K562 (cell line): ENCODE measurements at regions not wholly inside any gene's neighbourhood (a gene's known extent, or its start where the extent isn't known, plus 50 kb on each side); places are given as distances from the start of the nearest gene placed in this dataset.

Experiments
- ATAC-seq: fragments of 200-7000 bp; cut with Tn5 transposase; 3 replicates; pipeline ENCODE4 v1.9.1; 2020; ENCODE audit warnings: moderate library complexity
- BruUV-seq: library from RNA; stranded (reverse); fragments of 400-500 nt; replicated peaks from 2 replicates; lab custom pipeline; 2021; lab: Mats Ljungman, UMichigan
- CTCF ChIA-PET: fragments of 300-600 bp; formaldehyde crosslinking; extraction: SDS; loops from one replicate; lab custom pipeline; 2021; ENCODE audit warnings: low intra/inter-chr PET ratio; lab: Yijun Ruan, JAX
- POLR2A ChIA-PET: fragments of 300-600, 350-650 bp; sonication (Branson Sonifier 250); formaldehyde crosslinking; extraction: SDS; loops from one replicate; lab custom pipeline; 2021; ENCODE audit warnings: antibody characterized with exemption, inconsistent platforms; lab: Yijun Ruan, JAX
- DNase-seq, 4 experiments: peaks; one replicate each; pipeline versions ENCODE4 v3.0.0 to v3.0.0-alpha.2; 2011 to 2018; ENCODE audit warnings: low spot score in 3 of 4, mixed read lengths in 3 of 4; ENCODE audit errors: extremely low read depth in 1 of 4
- FAIRE-seq: peaks from 2 replicates; lab custom pipeline; 2011; peaks lifted over from hg19 to GRCh38; lab: Jason Lieb, UNC
- H2AFZ ChIP-seq: 2 replicates; pipeline ENCODE4 v1.6.0; 2011; ENCODE audit warnings: low read depth, low read length, control low read depth, inconsistent platforms
- H3K27ac ChIP-seq: fragments of 200-600 bp; 3 replicates; pipeline ENCODE4 v1.8.0; 2011; ENCODE audit warnings: low read depth, mild to moderate bottlenecking, control low read depth, inconsistent platforms, low read length, moderate library complexity, mixed read lengths; ENCODE audit errors: extremely low read depth
- H3K27me3 ChIP-seq, 2 experiments: fragments of 300-600 bp in 1 of 2; 2 replicates in 1 of 2; 3 replicates in 1 of 2; pipeline versions ENCODE4 v1.6.0 to v1.8.0; 2011; ENCODE audit warnings: inconsistent platforms in 2 of 2, low read length in 2 of 2, mild to moderate bottlenecking in 1 of 2, mixed read lengths in 1 of 2, moderate library complexity in 1 of 2; ENCODE audit not compliant: control insufficient read depth in 2 of 2, insufficient read depth in 2 of 2
- H3K36me3 ChIP-seq: fragments of 300-600 bp; 3 replicates; pipeline ENCODE4 v1.8.0; 2011; ENCODE audit warnings: mild to moderate bottlenecking, low read length, inconsistent platforms; ENCODE audit not compliant: control insufficient read depth, insufficient read depth
- H3K4me1 ChIP-seq, 2 experiments: fragments of 200-600 bp in 1 of 2; replicated peaks in 1 of 2; 2 replicates in 1 of 2; 3 replicates in 1 of 2; pipeline versions ENCODE4 v1.5.1 to v1.8.0; 2011; ENCODE audit warnings: inconsistent platforms in 2 of 2, low read length in 2 of 2, mild to moderate bottlenecking in 1 of 2, mixed read lengths in 1 of 2, moderate library complexity in 1 of 2; ENCODE audit not compliant: control insufficient read depth in 2 of 2, insufficient read depth in 2 of 2
- H3K4me2 ChIP-seq: 2 replicates; pipeline ENCODE4 v1.6.1; 2011; ENCODE audit warnings: low read length, control low read depth, inconsistent platforms, mixed read lengths; ENCODE audit not compliant: insufficient read depth
- H3K4me3 ChIP-seq: fragments of 200-600 bp; sonication (generic), shearing (Covaris generic); 2 replicates; pipeline ENCODE4 v1.5.1; 2016; ENCODE audit warnings: control low read depth, inconsistent platforms
- H3K79me2 ChIP-seq: fragments of 200-600 bp; 3 replicates; pipeline ENCODE4 v1.8.0; 2011; ENCODE audit warnings: low read length, inconsistent platforms; ENCODE audit not compliant: control insufficient read depth, insufficient read depth
- H3K9ac ChIP-seq, 2 experiments: 2 replicates each; pipeline versions ENCODE4 v1.6.0 to v1.6.1; 2011; ENCODE audit warnings: low read depth in 2 of 2, low read length in 2 of 2, control low read depth in 1 of 2, inconsistent platforms in 1 of 2, mild to moderate bottlenecking in 1 of 2, mixed read lengths in 1 of 2; ENCODE audit not compliant: insufficient read depth in 1 of 2
- H3K9me1 ChIP-seq: one replicate; pipeline ENCODE4 v1.6.0; 2011; ENCODE audit warnings: inconsistent platforms, mild to moderate bottlenecking, low read length, moderate library complexity; ENCODE audit not compliant: control insufficient read depth, insufficient read depth
- H3K9me3 ChIP-seq: replicated peaks from 2 replicates; pipeline ENCODE4 v1.5.1; 2011; ENCODE audit warnings: low read depth, low read length, inconsistent platforms; ENCODE audit not compliant: control insufficient read depth, insufficient read depth
- H4K20me1 ChIP-seq: replicated peaks from 2 replicates; pipeline ENCODE4 v1.6.1; 2011; ENCODE audit warnings: low read length, inconsistent platforms, mixed read lengths; ENCODE audit not compliant: control insufficient read depth, insufficient read depth
- BRCA1 ChIP-seq, 2 experiments: fragments of 450-650 bp in 1 of 2; sonication (generic) in 1 of 2; formaldehyde crosslinking in 1 of 2; IDR thresholded peaks; 2 replicates each; pipeline versions ENCODE4 v1.5.0 to v1.6.1; 2017 to 2020; ENCODE audit warnings: mild to moderate bottlenecking in 1 of 2, missing genetic modification reagents in 1 of 2
- HCFC1 ChIP-seq: IDR thresholded peaks from 2 replicates; pipeline ENCODE4 v1.6.1; 2012; ENCODE audit warnings: low read depth, low read length, improper control_type of control experiment
- POLR3G ChIP-seq: IDR thresholded peaks from 2 replicates; pipeline ENCODE4 v1.6.1; 2011; ENCODE audit not compliant: insufficient read length, insufficient replicate concordance; ENCODE audit errors: extremely low read depth
- SP2 ChIP-seq: IDR thresholded peaks from 2 replicates; pipeline ENCODE4 v1.6.1; 2011; ENCODE audit warnings: mild to moderate bottlenecking, low read depth, low read length, moderate library complexity; ENCODE audit not compliant: poor library complexity, severe bottlenecking; ENCODE audit errors: extremely low read depth
- TCFL5 ChIP-seq: fragments of 250-450 bp; sonication (Bioruptor Pico); conservative IDR thresholded peaks from 2 replicates; pipeline ENCODE4 v1.6.1; 2021; ENCODE audit warnings: mild to moderate bottlenecking, moderate library complexity, matching md5 sums
- ZBTB1 ChIP-seq: sonication (generic); formaldehyde crosslinking; IDR thresholded peaks from 2 replicates; pipeline ENCODE4 v1.8.1; 2023; ENCODE audit warnings: missing genetic modification reagents, low read depth, mild to moderate bottlenecking, borderline replicate concordance
- ZBTB17 ChIP-seq: fragments of 450-650 bp; formaldehyde crosslinking; IDR thresholded peaks from 2 replicates; pipeline ENCODE4 v1.4.0; 2020; ENCODE audit warnings: mild to moderate bottlenecking
- WGBS: fragments of 100-300 bp; shearing (Covaris generic); methylation state at CpG from one replicate; pipeline ENCODE4 v1.1.6; 2016; ENCODE audit warnings: low coverage, mixed read lengths; ENCODE audit not compliant: insufficient coverage; ENCODE audit errors: missing lambda C conversion rate; 5-methylcytosine and 5-hydroxymethylcytosine counted together
- in situ Hi-C: fragments of 300-500 bp; cut with MboI; formaldehyde crosslinking; loops from 4 replicates; pipeline ENCODE4 v1.15.0; 2018; ENCODE audit warnings: inconsistent platforms, mixed read lengths
- intact Hi-C: fragments of 100-400 bp; cut with micrococcal nuclease; formaldehyde crosslinking; loops from 2 replicates; pipeline ENCODE4 v1.14.2; 2022
- TF ChIP-seq, protein P1 (sequence below), 2 experiments: IDR thresholded peaks in 1 of 2; conservative IDR thresholded peaks in 1 of 2; 2 replicates each; pipeline ENCODE4 v1.6.1; 2016; ENCODE audit warnings: low read depth in 2 of 2, mild to moderate bottlenecking in 1 of 2, missing compliant biosample characterization in 1 of 2, missing genetic modification characterization in 1 of 2, moderate library complexity in 1 of 2

- TF ChIP-seq BRCA1 (IDR thresholded peaks at IDR 0.05), result no peak
- TF ChIP-seq BRCA1 (CRISPR knock-in tag; IDR thresholded peaks at IDR 0.05), result no peak
- no peak for TF ChIP-seq HCFC1
- TF ChIP-seq SP2, result no peak
- TF ChIP-seq, protein P1, sequence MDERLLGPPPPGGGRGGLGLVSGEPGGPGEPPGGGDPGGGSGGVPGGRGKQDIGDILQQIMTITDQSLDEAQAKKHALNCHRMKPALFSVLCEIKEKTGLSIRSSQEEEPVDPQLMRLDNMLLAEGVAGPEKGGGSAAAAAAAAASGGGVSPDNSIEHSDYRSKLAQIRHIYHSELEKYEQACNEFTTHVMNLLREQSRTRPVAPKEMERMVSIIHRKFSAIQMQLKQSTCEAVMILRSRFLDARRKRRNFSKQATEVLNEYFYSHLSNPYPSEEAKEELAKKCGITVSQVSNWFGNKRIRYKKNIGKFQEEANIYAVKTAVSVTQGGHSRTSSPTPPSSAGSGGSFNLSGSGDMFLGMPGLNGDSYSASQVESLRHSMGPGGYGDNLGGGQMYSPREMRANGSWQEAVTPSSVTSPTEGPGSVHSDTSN (CRISPR knock-in tag; IDR thresholded peaks at IDR 0.05; ENCODE audit: low read depth), result no peak
- TF ChIP-seq, protein P1 (tag; conservative IDR thresholded peaks at IDR 0.05; ENCODE audit: low read depth), result no peak
- TF ChIP-seq ZBTB17, result no peak
- no peak for TF ChIP-seq POLR3G
- no peak for TF ChIP-seq ZBTB1 (CRISPR knock-in tag)
- no peak for TF ChIP-seq TCFL5
- WGBS, result 2% methylated on average over 8 of the region's 8 CpGs
- no peaks in the 10 kb centered on the region for H3K9me3 ChIP-seq
- ChIA-PET CTCF (no interaction called here), POLR2A (no interaction called here)
- no peak for ATAC-seq
- no peak overlapping the region for H3K9ac ChIP-seq
- intact Hi-C loops, result no loop called here
- no peaks in the 10 kb centered on the region for H4K20me1 ChIP-seq
- no peaks in the 10 kb centered on the region for H3K36me3 ChIP-seq
- no TSS peak for BruUV-seq
- no peak overlapping the region for H2AFZ ChIP-seq
- no peak for FAIRE-seq
- no peak for DNase-seq
- no peaks in the 10 kb centered on the region for H3K27me3 ChIP-seq
- H3K9me1 ChIP-seq, result no peaks in the 10 kb centered on the region
- no peaks in the 10 kb centered on the region for H3K4me1 ChIP-seq
- no peak overlapping the region for H3K4me2 ChIP-seq
- H3K27ac ChIP-seq, result no peak overlapping the region
- in situ Hi-C loops, result no loop called here
- H3K4me3 ChIP-seq, result no peak overlapping the region
- H3K79me2 ChIP-seq, result no peaks in the 10 kb centered on the region
These were observed 618.6 kb downstream of the EPM2A start for GRCh38 chr6:145116591-145117178.
